ENCODE measurements at regions not wholly inside any gene's neighbourhood (a gene's known extent, or its start where the extent isn't known, plus 50 kb on each side); places are given as distances from the start of the nearest gene placed in this dataset.

DNA sequence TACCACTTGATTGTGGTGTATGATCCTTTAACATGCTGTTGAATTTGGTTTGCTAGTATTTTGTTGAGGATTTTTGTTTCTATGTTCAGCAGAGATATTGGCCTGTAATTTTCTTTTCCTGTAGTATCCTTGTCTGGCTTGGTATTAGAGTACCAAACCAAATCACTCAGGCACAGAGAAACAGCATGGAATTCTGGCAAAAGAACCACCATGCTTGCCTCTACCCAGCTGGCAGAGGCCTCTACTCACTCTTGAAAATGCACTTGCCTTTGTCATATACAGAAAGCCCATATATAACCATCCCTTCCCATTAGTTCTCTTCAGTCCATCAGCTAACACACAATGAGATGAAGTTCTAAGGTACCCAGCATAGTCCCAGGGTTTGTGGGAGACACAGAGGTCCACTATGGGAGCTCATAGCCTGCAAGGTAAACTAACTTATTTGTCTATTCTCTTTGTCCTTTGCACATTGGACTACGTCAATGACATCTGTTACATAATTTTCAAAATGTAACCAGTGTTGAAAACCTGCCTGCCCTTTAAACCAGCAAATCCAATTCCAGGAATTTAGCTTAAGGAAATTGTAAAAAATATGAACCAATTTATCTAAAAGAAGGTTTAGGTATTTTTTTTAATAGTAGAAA is 82.1 kb upstream of the POMGNT2 start:
- DNase-seq, result no peak
- H3K27ac ChIP-seq, result no peak overlapping the region
- H3K4me3 ChIP-seq, result no peak overlapping the region
- TF ChIP-seq, protein P1, sequence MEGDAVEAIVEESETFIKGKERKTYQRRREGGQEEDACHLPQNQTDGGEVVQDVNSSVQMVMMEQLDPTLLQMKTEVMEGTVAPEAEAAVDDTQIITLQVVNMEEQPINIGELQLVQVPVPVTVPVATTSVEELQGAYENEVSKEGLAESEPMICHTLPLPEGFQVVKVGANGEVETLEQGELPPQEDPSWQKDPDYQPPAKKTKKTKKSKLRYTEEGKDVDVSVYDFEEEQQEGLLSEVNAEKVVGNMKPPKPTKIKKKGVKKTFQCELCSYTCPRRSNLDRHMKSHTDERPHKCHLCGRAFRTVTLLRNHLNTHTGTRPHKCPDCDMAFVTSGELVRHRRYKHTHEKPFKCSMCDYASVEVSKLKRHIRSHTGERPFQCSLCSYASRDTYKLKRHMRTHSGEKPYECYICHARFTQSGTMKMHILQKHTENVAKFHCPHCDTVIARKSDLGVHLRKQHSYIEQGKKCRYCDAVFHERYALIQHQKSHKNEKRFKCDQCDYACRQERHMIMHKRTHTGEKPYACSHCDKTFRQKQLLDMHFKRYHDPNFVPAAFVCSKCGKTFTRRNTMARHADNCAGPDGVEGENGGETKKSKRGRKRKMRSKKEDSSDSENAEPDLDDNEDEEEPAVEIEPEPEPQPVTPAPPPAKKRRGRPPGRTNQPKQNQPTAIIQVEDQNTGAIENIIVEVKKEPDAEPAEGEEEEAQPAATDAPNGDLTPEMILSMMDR (IDR thresholded peaks at IDR 0.05), result no peak
- H3K9me3 ChIP-seq, result no peaks in the 10 kb centered on the region
- no peaks in the 10 kb centered on the region for H3K36me3 ChIP-seq
- H3K4me1 ChIP-seq, result no peaks in the 10 kb centered on the region
- intact Hi-C loops (cut with DNase I; ENCODE audit: low total_unique reads), result no loop called here
- no peaks in the 10 kb centered on the region for H3K27me3 ChIP-seq

DNA sequence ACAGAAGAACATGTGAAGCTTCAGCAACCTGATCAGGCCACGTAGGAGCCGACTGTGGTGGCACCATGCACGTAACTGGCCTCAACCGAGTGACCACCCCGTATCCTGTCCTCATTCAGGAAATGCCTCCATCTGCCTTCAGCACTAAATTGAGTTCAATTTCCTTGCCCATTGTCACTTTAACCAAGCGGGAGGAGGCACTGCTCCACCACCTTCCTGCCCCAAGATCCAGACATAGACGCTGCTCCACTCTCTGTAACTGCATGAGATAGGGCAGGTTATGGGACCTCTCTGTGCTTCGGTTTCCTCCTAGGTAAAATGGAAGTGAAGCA is 80.1 kb upstream of the POMGNT2 start:
- no peaks in the 10 kb centered on the region for H3K4me1 ChIP-seq
- no peak overlapping the region for H3K27ac ChIP-seq
- no peaks in the 10 kb centered on the region for H3K27me3 ChIP-seq
- H3K9me3 ChIP-seq, result no peaks in the 10 kb centered on the region
- no peak overlapping the region for H3K4me3 ChIP-seq
- H3K36me3 ChIP-seq, result no peaks in the 10 kb centered on the region
- TF ChIP-seq, protein P1 (IDR thresholded peaks at IDR 0.05), result no peak
- DNase-seq, result no peak
- intact Hi-C loops (cut with DNase I; ENCODE audit: low total_unique reads), result no loop called here

DNA sequence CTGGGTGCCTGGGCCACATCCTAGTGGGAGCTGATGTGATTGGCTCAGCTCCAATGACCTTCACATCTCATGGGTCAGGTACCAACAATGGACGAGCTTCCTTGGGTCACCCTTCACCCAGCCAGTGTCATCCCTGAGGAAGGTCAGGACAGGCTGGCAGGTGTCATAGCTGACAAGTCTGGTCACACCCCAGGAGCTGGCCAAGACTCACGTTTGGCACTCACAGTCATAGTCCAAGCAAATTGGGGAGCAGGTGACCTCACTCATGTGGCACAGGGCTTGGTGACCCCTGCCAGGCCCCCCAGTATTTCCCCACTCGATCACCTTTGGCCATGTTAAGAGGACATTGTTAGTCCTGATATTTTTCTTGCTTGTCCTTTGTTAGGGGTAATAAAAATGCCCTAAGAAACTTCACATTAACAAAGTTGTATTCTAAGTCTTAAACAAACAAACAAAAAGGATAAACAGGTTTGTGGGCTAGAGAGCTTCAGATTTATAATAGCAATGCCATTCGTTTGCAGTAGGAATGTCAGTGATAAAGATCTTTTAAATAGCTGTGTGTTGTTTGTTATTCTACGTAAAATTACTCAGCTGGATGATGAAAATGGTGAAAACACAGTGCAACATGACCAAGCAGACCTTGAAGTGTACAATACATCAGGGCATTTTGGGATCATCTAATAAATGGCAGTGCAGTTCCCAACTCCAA is 79.5 kb upstream of the POMGNT2 start:
- Histone ChIP-seq H3K27ac (no peak overlapping the region), H3K4me1 (no peaks in the 10 kb centered on the region), H3K9me3 (no peaks in the 10 kb centered on the region), H3K4me3 (no peak overlapping the region), H3K36me3 (no peaks in the 10 kb centered on the region), H3K27me3 (no peaks in the 10 kb centered on the region)
- intact Hi-C loops (cut with DNase I; ENCODE audit: low total_unique reads), result no loop called here
- TF ChIP-seq, protein P1 (IDR thresholded peaks at IDR 0.05), result no peak
- DNase-seq, result no peak

DNA sequence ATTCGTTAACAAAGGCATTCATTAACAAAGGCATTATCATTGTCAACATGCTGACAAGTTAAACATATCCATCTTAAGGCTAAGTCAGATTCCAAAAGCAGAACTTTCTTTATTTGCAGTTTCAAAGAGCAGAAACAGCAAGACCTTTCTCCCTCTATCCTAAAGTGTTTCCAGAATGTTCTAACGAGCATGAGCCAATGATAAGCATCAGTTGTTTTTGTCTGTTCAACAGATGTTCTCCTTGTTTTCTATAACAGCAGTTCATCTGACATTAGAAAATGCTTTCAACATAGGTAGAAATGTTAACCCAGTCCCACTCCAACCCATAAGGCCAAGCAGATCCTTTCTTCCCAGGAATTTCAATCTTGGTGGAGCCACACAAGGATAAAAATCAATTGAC is 77.6 kb upstream of the POMGNT2 start:
- Histone ChIP-seq H3K36me3 (no peaks in the 10 kb centered on the region), H3K4me1 (no peaks in the 10 kb centered on the region), H3K4me3 (no peak overlapping the region), H3K27me3 (no peaks in the 10 kb centered on the region), H3K9me3 (no peaks in the 10 kb centered on the region), H3K27ac (no peak overlapping the region)
- TF ChIP-seq, protein P1 (IDR thresholded peaks at IDR 0.05), result no peak
- intact Hi-C loops (cut with DNase I; ENCODE audit: low total_unique reads), result no loop called here
- DNase-seq, result no peak

DNA sequence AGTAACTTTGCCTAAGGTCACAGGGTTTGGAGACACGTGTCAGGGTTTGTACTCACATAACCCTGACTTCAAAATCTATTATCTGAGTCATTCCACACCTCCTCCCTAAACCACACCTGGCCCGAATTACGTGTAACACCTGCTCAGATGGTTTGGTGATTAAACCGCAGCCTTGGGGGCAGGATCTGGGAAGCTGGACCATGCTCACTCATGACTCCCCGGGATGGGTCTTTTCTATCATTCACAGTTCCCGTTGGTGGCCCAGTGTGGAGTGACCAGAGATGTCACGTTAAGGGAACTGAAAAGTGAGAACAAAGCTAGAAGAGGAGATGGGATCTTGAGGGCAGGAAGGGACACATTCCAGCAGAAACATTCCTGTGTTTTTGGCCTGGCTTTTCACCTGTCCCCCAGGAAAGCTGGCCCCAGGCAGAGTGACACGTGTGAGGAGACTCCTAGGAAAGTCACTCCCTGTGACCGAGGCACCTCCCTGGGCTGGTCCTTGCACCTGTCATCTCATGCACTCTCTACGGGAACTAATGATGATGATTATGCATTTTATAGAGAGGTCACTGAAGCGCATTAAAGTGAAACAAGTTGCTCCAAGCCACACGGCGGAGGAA is 75.4 kb upstream of the POMGNT2 start:
- H3K27ac ChIP-seq, result no peak overlapping the region
- DNase-seq, result no peak

More for the DNA sequence above, 75.4 kb upstream of the POMGNT2 start:
- intact Hi-C loops (cut with DNase I; ENCODE audit: low total_unique reads), result no loop called here
- no peaks in the 10 kb centered on the region for H3K27me3 ChIP-seq
- no peaks in the 10 kb centered on the region for H3K9me3 ChIP-seq
- TF ChIP-seq, protein P1 (IDR thresholded peaks at IDR 0.05), result no peak
- H3K4me1 ChIP-seq, result no peaks in the 10 kb centered on the region
- no peaks in the 10 kb centered on the region for H3K36me3 ChIP-seq
- no peak overlapping the region for H3K4me3 ChIP-seq
